K562 (cell line): ENCODE measurements at regions not wholly inside any gene's neighbourhood (a gene's known extent, or its start where the extent isn't known, plus 50 kb on each side); places are given as distances from the start of the nearest gene placed in this dataset.

ENCODE experiments used
- ATAC-seq: fragments of 200-7000 bp; cut with Tn5 transposase; 3 replicates; pipeline ENCODE4 v1.9.1; 2020; ENCODE audit warnings: moderate library complexity
- BruUV-seq: library from RNA; stranded (reverse); fragments of 400-500 nt; replicated peaks from 2 replicates; lab custom pipeline; 2021; lab: Mats Ljungman, UMichigan
- CTCF ChIA-PET: fragments of 300-600 bp; formaldehyde crosslinking; extraction: SDS; loops from one replicate; lab custom pipeline; 2021; ENCODE audit warnings: low intra/inter-chr PET ratio; lab: Yijun Ruan, JAX
- POLR2A ChIA-PET: fragments of 300-600, 350-650 bp; sonication (Branson Sonifier 250); formaldehyde crosslinking; extraction: SDS; loops from one replicate; lab custom pipeline; 2021; ENCODE audit warnings: antibody characterized with exemption, inconsistent platforms; lab: Yijun Ruan, JAX
- DNase-seq, 4 experiments: peaks; one replicate each; pipeline versions ENCODE4 v3.0.0 to v3.0.0-alpha.2; 2011 to 2018; ENCODE audit warnings: low spot score in 3 of 4, mixed read lengths in 3 of 4; ENCODE audit errors: extremely low read depth in 1 of 4
- FAIRE-seq: peaks from 2 replicates; lab custom pipeline; 2011; peaks lifted over from hg19 to GRCh38; lab: Jason Lieb, UNC
- H2AFZ ChIP-seq: 2 replicates; pipeline ENCODE4 v1.6.0; 2011; ENCODE audit warnings: low read depth, low read length, control low read depth, inconsistent platforms
- H3K27ac ChIP-seq: fragments of 200-600 bp; 3 replicates; pipeline ENCODE4 v1.8.0; 2011; ENCODE audit warnings: low read depth, mild to moderate bottlenecking, control low read depth, inconsistent platforms, low read length, moderate library complexity, mixed read lengths; ENCODE audit errors: extremely low read depth
- H3K27me3 ChIP-seq, 2 experiments: fragments of 300-600 bp in 1 of 2; 2 replicates in 1 of 2; 3 replicates in 1 of 2; pipeline versions ENCODE4 v1.6.0 to v1.8.0; 2011; ENCODE audit warnings: inconsistent platforms in 2 of 2, low read length in 2 of 2, mild to moderate bottlenecking in 1 of 2, mixed read lengths in 1 of 2, moderate library complexity in 1 of 2; ENCODE audit not compliant: control insufficient read depth in 2 of 2, insufficient read depth in 2 of 2
- H3K36me3 ChIP-seq: fragments of 300-600 bp; 3 replicates; pipeline ENCODE4 v1.8.0; 2011; ENCODE audit warnings: mild to moderate bottlenecking, low read length, inconsistent platforms; ENCODE audit not compliant: control insufficient read depth, insufficient read depth
- H3K4me1 ChIP-seq, 2 experiments: fragments of 200-600 bp in 1 of 2; replicated peaks in 1 of 2; 2 replicates in 1 of 2; 3 replicates in 1 of 2; pipeline versions ENCODE4 v1.5.1 to v1.8.0; 2011; ENCODE audit warnings: inconsistent platforms in 2 of 2, low read length in 2 of 2, mild to moderate bottlenecking in 1 of 2, mixed read lengths in 1 of 2, moderate library complexity in 1 of 2; ENCODE audit not compliant: control insufficient read depth in 2 of 2, insufficient read depth in 2 of 2
- H3K4me2 ChIP-seq: 2 replicates; pipeline ENCODE4 v1.6.1; 2011; ENCODE audit warnings: low read length, control low read depth, inconsistent platforms, mixed read lengths; ENCODE audit not compliant: insufficient read depth
- H3K4me3 ChIP-seq: fragments of 200-600 bp; sonication (generic), shearing (Covaris generic); 2 replicates; pipeline ENCODE4 v1.5.1; 2016; ENCODE audit warnings: control low read depth, inconsistent platforms
- H3K79me2 ChIP-seq: fragments of 200-600 bp; 3 replicates; pipeline ENCODE4 v1.8.0; 2011; ENCODE audit warnings: low read length, inconsistent platforms; ENCODE audit not compliant: control insufficient read depth, insufficient read depth
- H3K9ac ChIP-seq, 2 experiments: 2 replicates each; pipeline versions ENCODE4 v1.6.0 to v1.6.1; 2011; ENCODE audit warnings: low read depth in 2 of 2, low read length in 2 of 2, control low read depth in 1 of 2, inconsistent platforms in 1 of 2, mild to moderate bottlenecking in 1 of 2, mixed read lengths in 1 of 2; ENCODE audit not compliant: insufficient read depth in 1 of 2
- H3K9me1 ChIP-seq: one replicate; pipeline ENCODE4 v1.6.0; 2011; ENCODE audit warnings: inconsistent platforms, mild to moderate bottlenecking, low read length, moderate library complexity; ENCODE audit not compliant: control insufficient read depth, insufficient read depth
- H3K9me3 ChIP-seq: replicated peaks from 2 replicates; pipeline ENCODE4 v1.5.1; 2011; ENCODE audit warnings: low read depth, low read length, inconsistent platforms; ENCODE audit not compliant: control insufficient read depth, insufficient read depth
- H4K20me1 ChIP-seq: replicated peaks from 2 replicates; pipeline ENCODE4 v1.6.1; 2011; ENCODE audit warnings: low read length, inconsistent platforms, mixed read lengths; ENCODE audit not compliant: control insufficient read depth, insufficient read depth
- CCNT2 ChIP-seq: IDR thresholded peaks from 2 replicates; pipeline ENCODE4 v1.6.1; 2011; ENCODE audit warnings: borderline replicate concordance, low read depth, mild to moderate bottlenecking, moderate library complexity, mixed read lengths, low read length; ENCODE audit not compliant: insufficient read length; ENCODE audit errors: extremely low read depth
- MEF2D ChIP-seq: conservative IDR thresholded peaks from 2 replicates; pipeline ENCODE4 v1.6.1; 2016; ENCODE audit warnings: low read depth, missing genetic modification characterization, missing compliant biosample characterization
- TCF7 ChIP-seq: sonication (generic); IDR thresholded peaks from 2 replicates; pipeline ENCODE4 v1.6.1; 2016; ENCODE audit warnings: antibody characterized with exemption, borderline replicate concordance
- YBX1 ChIP-seq: fragments of 450-650 bp; IDR thresholded peaks from 2 replicates; pipeline ENCODE4 v1.7.1; 2016; ENCODE audit warnings: mild to moderate bottlenecking
- ZNF124 ChIP-seq: sonication (generic); formaldehyde crosslinking; IDR thresholded peaks from 2 replicates; pipeline ENCODE4 v1.8.1; 2022; ENCODE audit warnings: missing genetic modification reagents
- ZNF184 ChIP-seq: sonication (generic); formaldehyde crosslinking; IDR thresholded peaks from 2 replicates; pipeline ENCODE4 v1.5.0; 2020; ENCODE audit warnings: missing genetic modification reagents
- ZNF785 ChIP-seq: fragments of 250-450 bp; sonication (Bioruptor Pico); IDR thresholded peaks from 2 replicates; pipeline ENCODE4 v1.4.0; 2020; ENCODE audit warnings: mild to moderate bottlenecking
- WGBS: fragments of 100-300 bp; shearing (Covaris generic); methylation state at CpG from one replicate; pipeline ENCODE4 v1.1.6; 2016; ENCODE audit warnings: low coverage, mixed read lengths; ENCODE audit not compliant: insufficient coverage; ENCODE audit errors: missing lambda C conversion rate; 5-methylcytosine and 5-hydroxymethylcytosine counted together
- in situ Hi-C: fragments of 300-500 bp; cut with MboI; formaldehyde crosslinking; loops from 4 replicates; pipeline ENCODE4 v1.15.0; 2018; ENCODE audit warnings: inconsistent platforms, mixed read lengths
- intact Hi-C: fragments of 100-400 bp; cut with micrococcal nuclease; formaldehyde crosslinking; loops from 2 replicates; pipeline ENCODE4 v1.14.2; 2022
- TF ChIP-seq, protein P1 (sequence below): IDR thresholded peaks from 2 replicates; pipeline ENCODE4 v1.6.1; 2016; ENCODE audit warnings: missing genetic modification characterization, missing compliant biosample characterization
- TF ChIP-seq, protein P2 (sequence below): sonication (generic); formaldehyde crosslinking; IDR thresholded peaks from 2 replicates; pipeline ENCODE4 v1.8.1; 2023; ENCODE audit warnings: mild to moderate bottlenecking, missing genetic modification reagents
- TF ChIP-seq, protein P3 (sequence below): fragments of 250-450 bp; sonication (Bioruptor Pico); IDR thresholded peaks from 2 replicates; pipeline ENCODE4 v1.5.0; 2022; ENCODE audit warnings: mild to moderate bottlenecking

DNA sequence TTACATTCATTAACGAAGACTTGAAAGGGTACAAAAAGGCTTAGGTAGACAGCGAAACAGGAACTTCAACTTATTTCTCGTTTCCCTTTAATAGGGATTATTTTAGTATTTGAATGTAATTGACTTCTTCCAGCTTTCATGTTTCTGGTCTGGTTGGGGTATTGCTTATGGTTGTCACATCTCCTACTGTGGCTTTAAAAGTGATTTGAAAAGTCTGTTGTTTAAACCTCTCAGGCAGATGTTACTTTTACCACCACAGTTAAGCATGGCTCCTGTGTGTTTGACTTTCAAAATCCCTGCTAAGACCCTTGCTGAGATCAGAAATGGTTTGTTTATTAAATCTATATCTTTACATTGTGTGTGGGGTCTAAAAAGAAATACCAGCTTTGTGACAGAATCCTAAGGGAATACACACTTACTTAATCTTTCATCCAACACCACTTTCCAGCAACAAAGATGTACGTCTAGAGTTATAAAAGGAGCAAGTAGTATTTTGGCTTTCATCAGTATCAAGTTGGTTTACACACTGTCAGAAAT, 661.2 kb downstream of the FAT4 start:
- FAIRE-seq (no peak), DNase-seq (no peak), ATAC-seq (no peak)
- BruUV-seq, result no TSS peak
- no peaks in the 10 kb centered on the region for H3K79me2 ChIP-seq
- in situ Hi-C loops (no loop called here), intact Hi-C loops (loop anchor here (10.0 kb wide), 1 partner anchor 661 kb away; the partner anchor contains the start of gene FAT4)
- no peaks in the 10 kb centered on the region for H3K36me3 ChIP-seq
- no peak overlapping the region for H3K4me3 ChIP-seq
- no peaks in the 10 kb centered on the region for H4K20me1 ChIP-seq
- POLR2A ChIA-PET, result no interaction called here
- H3K9me3 ChIP-seq, result no peaks in the 10 kb centered on the region
- H3K4me1 ChIP-seq, result no peaks in the 10 kb centered on the region; a peak in 1 of 5 replicates
- H3K4me2 ChIP-seq, result no peak overlapping the region
- H2AFZ ChIP-seq, result no peak overlapping the region
- 2% methylated on average over 4 of the region's 4 CpGs for WGBS
- no peaks in the 10 kb centered on the region for H3K9me1 ChIP-seq
- H3K27ac ChIP-seq, result no peak overlapping the region
- no peaks in the 10 kb centered on the region for H3K27me3 ChIP-seq
- CTCF ChIA-PET, result no interaction called here
- H3K9ac ChIP-seq, result no peak overlapping the region
- TF ChIP-seq, protein P1, sequence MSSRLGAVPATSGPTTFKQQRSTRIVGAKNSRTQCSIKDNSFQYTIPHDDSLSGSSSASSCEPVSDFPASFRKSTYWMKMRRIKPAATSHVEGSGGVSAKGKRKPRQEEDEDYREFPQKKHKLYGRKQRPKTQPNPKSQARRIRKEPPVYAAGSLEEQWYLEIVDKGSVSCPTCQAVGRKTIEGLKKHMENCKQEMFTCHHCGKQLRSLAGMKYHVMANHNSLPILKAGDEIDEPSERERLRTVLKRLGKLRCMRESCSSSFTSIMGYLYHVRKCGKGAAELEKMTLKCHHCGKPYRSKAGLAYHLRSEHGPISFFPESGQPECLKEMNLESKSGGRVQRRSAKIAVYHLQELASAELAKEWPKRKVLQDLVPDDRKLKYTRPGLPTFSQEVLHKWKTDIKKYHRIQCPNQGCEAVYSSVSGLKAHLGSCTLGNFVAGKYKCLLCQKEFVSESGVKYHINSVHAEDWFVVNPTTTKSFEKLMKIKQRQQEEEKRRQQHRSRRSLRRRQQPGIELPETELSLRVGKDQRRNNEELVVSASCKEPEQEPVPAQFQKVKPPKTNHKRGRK (tag), result no peak
- TF ChIP-seq YBX1 (no peak), ZNF124 (CRISPR knock-in tag) (no peak), CCNT2 (no peak), MEF2D (tag) (no peak), ZNF184 (no peak), TCF7 (no peak), ZNF785 (CRISPR knock-in tag) (no peak)
- TF ChIP-seq, protein P2, sequence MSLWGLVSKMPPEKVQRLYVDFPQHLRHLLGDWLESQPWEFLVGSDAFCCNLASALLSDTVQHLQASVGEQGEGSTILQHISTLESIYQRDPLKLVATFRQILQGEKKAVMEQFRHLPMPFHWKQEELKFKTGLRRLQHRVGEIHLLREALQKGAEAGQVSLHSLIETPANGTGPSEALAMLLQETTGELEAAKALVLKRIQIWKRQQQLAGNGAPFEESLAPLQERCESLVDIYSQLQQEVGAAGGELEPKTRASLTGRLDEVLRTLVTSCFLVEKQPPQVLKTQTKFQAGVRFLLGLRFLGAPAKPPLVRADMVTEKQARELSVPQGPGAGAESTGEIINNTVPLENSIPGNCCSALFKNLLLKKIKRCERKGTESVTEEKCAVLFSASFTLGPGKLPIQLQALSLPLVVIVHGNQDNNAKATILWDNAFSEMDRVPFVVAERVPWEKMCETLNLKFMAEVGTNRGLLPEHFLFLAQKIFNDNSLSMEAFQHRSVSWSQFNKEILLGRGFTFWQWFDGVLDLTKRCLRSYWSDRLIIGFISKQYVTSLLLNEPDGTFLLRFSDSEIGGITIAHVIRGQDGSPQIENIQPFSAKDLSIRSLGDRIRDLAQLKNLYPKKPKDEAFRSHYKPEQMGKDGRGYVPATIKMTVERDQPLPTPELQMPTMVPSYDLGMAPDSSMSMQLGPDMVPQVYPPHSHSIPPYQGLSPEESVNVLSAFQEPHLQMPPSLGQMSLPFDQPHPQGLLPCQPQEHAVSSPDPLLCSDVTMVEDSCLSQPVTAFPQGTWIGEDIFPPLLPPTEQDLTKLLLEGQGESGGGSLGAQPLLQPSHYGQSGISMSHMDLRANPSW (CRISPR knock-in tag), result no peak
- TF ChIP-seq, protein P3, sequence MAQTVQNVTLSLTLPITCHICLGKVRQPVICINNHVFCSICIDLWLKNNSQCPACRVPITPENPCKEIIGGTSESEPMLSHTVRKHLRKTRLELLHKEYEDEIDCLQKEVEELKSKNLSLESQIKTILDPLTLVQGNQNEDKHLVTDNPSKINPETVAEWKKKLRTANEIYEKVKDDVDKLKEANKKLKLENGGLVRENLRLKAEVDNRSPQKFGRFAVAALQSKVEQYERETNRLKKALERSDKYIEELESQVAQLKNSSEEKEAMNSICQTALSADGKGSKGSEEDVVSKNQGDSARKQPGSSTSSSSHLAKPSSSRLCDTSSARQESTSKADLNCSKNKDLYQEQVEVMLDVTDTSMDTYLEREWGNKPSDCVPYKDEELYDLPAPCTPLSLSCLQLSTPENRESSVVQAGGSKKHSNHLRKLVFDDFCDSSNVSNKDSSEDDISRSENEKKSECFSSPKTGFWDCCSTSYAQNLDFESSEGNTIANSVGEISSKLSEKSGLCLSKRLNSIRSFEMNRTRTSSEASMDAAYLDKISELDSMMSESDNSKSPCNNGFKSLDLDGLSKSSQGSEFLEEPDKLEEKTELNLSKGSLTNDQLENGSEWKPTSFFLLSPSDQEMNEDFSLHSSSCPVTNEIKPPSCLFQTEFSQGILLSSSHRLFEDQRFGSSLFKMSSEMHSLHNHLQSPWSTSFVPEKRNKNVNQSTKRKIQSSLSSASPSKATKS, result no peak
